HAP-1 (cell line): ENCODE measurements at regions not wholly inside any gene's neighbourhood (a gene's known extent, or its start where the extent isn't known, plus 50 kb on each side); places are given as distances from the start of the nearest gene placed in this dataset.

Experiments
- DNase-seq, 2 experiments: peaks; one replicate each; pipeline ENCODE4 v3.0.0-alpha.2; 2016 to 2020; ENCODE audit warnings: low spot score in 2 of 2
- H3K27me3 ChIP-seq: fragments of 250-450 bp; sonication (Bioruptor Pico); 2 replicates; pipeline ENCODE4 v1.5.1; 2020; ENCODE audit warnings: low read depth, mild to moderate bottlenecking, moderate library complexity
- H3K36me3 ChIP-seq: fragments of 250-450 bp; sonication (Bioruptor Pico); replicated peaks from 2 replicates; pipeline ENCODE4 v1.5.1; 2020; ENCODE audit warnings: mild to moderate bottlenecking
- H3K4me1 ChIP-seq: fragments of 250-450 bp; sonication (Bioruptor Pico); 2 replicates; pipeline ENCODE4 v1.5.1; 2020; ENCODE audit warnings: mild to moderate bottlenecking
- H3K4me3 ChIP-seq: fragments of 250-450 bp; sonication (Bioruptor Pico); 2 replicates; pipeline ENCODE4 v1.5.1; 2020; ENCODE audit warnings: mild to moderate bottlenecking, moderate library complexity
- H3K9me3 ChIP-seq: fragments of 250-450 bp; sonication (Bioruptor Pico); 2 replicates; pipeline ENCODE4 v1.5.1; 2020; ENCODE audit warnings: mild to moderate bottlenecking, moderate library complexity
- in situ Hi-C: fragments of 300-500 bp; cut with MboI; formaldehyde crosslinking; loops from 3 replicates; pipeline ENCODE4 v1.14.3; 2020; ENCODE audit warnings: low sequenced_read_pairs, inconsistent platforms, mixed read lengths

- Histone ChIP-seq H3K4me3 (no peak overlapping the region), H3K27me3 (no peaks in the 10 kb centered on the region), H3K4me1 (peaks cover 26% of the 10 kb centered on the region), H3K36me3 (no peaks in the 10 kb centered on the region), H3K9me3 (no peaks in the 10 kb centered on the region)
- in situ Hi-C loops: no loop called here
- DNase-seq: no peak
Observed at GRCh38 chr10:29068966-29069365, 219.9 kb upstream of the LYZL1 start.

GRCh38 chr10:29069941-29070340, 218.9 kb upstream of the LYZL1 start:
- Histone ChIP-seq H3K9me3 (no peaks in the 10 kb centered on the region), H3K4me3 (no peak overlapping the region), H3K4me1 (peaks cover 16% of the 10 kb centered on the region)

DNA sequence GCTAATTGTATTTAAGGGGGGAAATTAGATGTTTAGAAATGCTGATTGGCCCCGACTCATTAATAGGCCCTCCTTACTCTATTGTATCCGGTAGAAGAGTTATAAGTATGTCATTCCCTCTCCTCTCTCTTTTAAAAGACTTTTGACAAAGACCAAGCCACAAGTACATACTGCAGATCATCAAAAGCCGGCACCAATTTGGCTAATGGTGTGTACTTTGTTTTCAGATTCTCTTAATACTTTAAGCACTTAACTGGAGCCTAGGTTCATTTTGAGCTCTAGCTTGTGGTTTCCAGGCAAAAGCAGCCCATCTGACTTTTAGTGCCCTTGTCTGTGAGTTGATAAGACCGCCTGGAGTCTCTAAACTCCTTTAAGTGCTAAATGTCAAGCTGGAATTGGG, 210.0 kb upstream of the LYZL1 start:
- no peaks in the 10 kb centered on the region for H3K27me3 ChIP-seq
- no peak overlapping the region for H3K4me3 ChIP-seq
- in situ Hi-C loops: no loop called here
- H3K9me3 ChIP-seq: peaks cover 3% of the 10 kb centered on the region; the same call in 1 of the 2 replicates
- peak in 1 of 2 experiments; percentile 32 for DNase-seq
- H3K4me1 ChIP-seq: no peaks in the 10 kb centered on the region; the same call in 1 of the 2 replicates
- no peaks in the 10 kb centered on the region for H3K36me3 ChIP-seq

More at GRCh38 chr10:29069941-29070340, 218.9 kb upstream of the LYZL1 start:
- DNase-seq: no peak
- H3K27me3 ChIP-seq: no peaks in the 10 kb centered on the region
- in situ Hi-C loops: no loop called here
- no peaks in the 10 kb centered on the region for H3K36me3 ChIP-seq

DNA sequence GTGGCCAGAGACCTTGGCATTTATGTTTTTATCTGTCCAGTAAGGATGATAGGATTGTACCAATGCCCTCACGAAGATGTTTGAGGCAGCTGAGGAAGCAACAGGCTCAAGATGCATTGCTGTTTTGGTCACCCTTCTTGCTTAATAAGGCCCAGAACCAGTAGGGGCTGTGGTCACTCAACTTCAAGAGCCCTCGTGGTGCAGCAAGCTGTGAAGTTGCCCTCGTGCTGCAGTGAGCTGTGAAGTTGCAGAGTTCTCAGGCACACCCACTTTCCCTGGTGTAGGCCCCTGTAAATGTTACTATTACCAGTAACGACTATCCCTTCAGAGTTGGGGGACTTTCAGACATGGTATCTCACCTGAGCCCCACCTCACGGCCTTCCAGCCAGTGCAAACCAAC, 207.6 kb upstream of the LYZL1 start:
- in situ Hi-C loops: no loop called here
- H3K4me3 ChIP-seq: no peak overlapping the region
- H3K36me3 ChIP-seq: no peaks in the 10 kb centered on the region
- H3K9me3 ChIP-seq: peaks cover 3% of the 10 kb centered on the region; the same call in 1 of the 2 replicates
- no peaks in the 10 kb centered on the region for H3K27me3 ChIP-seq
- no peaks in the 10 kb centered on the region; the same call in 1 of the 2 replicates for H3K4me1 ChIP-seq
- DNase-seq: no peak

DNA sequence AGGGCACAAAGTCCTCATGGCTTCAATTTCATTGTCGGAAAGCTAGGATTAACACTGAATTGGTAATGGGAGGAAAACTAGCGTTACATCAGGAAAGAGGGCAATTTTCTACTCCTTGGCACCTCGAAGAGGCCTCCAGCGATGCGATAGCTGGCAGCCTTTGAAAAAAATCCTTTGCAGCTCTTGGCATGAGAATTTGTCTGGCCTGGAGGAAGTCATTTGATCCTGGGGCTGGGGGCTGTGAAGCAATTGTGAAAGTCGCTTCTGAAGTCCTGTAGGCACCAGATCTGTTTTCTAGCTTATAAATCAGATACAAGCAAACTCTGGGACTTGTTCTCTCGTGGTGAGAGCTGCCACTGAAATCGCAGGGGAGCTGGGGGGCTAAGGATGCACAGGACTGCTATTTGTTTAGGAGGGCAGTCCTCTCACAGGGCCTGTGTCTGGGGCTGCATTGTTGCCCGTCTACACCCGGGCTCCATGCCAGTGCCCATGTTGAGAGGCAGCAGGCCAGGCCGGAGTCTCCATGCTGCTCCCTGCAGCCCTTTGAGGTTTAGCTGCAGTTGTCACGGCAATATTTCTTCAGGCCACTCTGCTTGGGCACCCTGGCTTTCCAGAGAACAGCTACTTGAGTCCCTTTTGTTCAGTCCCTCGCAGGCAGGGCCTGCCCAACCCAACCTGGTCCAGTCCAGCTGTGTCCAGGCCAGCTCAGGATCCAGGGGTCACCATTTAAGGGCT, 206.8 kb upstream of the LYZL1 start:
- Histone ChIP-seq H3K36me3 (no peaks in the 10 kb centered on the region), H3K9me3 (peaks cover 3% of the 10 kb centered on the region; the same call in 1 of the 2 replicates), H3K4me3 (no peak overlapping the region), H3K4me1 (no peaks in the 10 kb centered on the region; the same call in 1 of the 2 replicates), H3K27me3 (no peaks in the 10 kb centered on the region)
- in situ Hi-C loops: no loop called here
- no peak for DNase-seq

DNA sequence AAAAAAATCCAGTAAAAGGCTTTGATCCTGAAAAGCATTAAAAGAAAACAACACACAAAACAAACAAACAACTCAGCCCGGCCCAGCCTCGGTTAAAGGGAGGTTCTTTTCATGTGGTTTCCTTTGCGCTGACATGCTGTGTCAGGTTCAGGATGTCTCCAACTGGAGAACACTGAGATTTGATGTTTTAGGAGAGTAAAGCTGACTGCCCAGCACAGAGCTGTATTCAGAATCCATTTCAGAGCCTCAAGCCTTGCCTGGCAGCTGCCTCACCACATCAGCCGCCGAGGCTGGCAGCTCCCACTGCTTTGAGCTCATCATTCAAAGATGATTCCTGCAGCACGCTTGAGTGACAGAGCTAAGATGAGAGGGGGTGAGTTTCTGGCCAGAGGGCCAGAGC, 205.8 kb upstream of the LYZL1 start:
- no peaks in the 10 kb centered on the region for H3K27me3 ChIP-seq
- in situ Hi-C loops: no loop called here
- no peak for DNase-seq
- peaks cover 3% of the 10 kb centered on the region; the same call in 1 of the 2 replicates for H3K9me3 ChIP-seq
- no peaks in the 10 kb centered on the region for H3K36me3 ChIP-seq
- no peak overlapping the region for H3K4me3 ChIP-seq
- H3K4me1 ChIP-seq: no peaks in the 10 kb centered on the region; the same call in 1 of the 2 replicates

GRCh38 chr10:29084681-29085307, 204.1 kb upstream of the LYZL1 start:
- H3K9me3 ChIP-seq: peaks cover 3% of the 10 kb centered on the region; the same call in 1 of the 2 replicates
- in situ Hi-C loops: no loop called here
- H3K36me3 ChIP-seq: no peaks in the 10 kb centered on the region
- H3K4me3 ChIP-seq: no peak overlapping the region
- DNase-seq: no peak
- H3K4me1 ChIP-seq: no peaks in the 10 kb centered on the region
- no peaks in the 10 kb centered on the region for H3K27me3 ChIP-seq

GRCh38 chr10:29089091-29089490, 199.8 kb upstream of the LYZL1 start:
- in situ Hi-C loops: no loop called here
- Histone ChIP-seq H3K4me1 (no peaks in the 10 kb centered on the region), H3K36me3 (no peaks in the 10 kb centered on the region), H3K27me3 (no peaks in the 10 kb centered on the region), H3K9me3 (no peaks in the 10 kb centered on the region), H3K4me3 (no peak overlapping the region)
- DNase-seq: no peak

GRCh38 chr10:29096303-29096824, 192.5 kb upstream of the LYZL1 start:
- in situ Hi-C loops: no loop called here
- no peaks in the 10 kb centered on the region; the same call in 1 of the 2 replicates for H3K27me3 ChIP-seq
- H3K36me3 ChIP-seq: no peaks in the 10 kb centered on the region
- no peak overlapping the region for H3K4me3 ChIP-seq
- H3K4me1 ChIP-seq: no peaks in the 10 kb centered on the region
- DNase-seq: no peak
- no peaks in the 10 kb centered on the region for H3K9me3 ChIP-seq

DNA sequence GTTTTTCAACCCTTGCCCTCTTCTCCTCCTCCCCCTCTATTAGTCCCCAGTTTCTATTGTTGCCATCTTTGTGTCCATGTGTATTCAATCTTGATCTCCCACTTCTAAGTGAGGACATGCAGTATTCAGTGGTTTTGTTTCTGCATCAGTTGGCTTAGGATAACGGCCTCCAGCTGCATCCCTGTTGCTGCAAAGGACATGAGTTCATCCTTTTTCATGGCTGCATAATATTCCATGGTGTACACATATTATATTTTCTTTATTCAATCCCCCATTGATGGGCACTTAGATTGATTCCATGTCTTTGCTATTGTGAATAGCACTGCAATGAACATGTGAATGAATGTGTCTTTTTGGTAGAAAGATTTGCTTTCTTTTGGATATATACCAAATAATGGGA, 190.4 kb upstream of the LYZL1 start:
- no peak for DNase-seq
- no peak overlapping the region for H3K4me3 ChIP-seq
- no peaks in the 10 kb centered on the region for H3K36me3 ChIP-seq
- H3K9me3 ChIP-seq: no peaks in the 10 kb centered on the region
- H3K27me3 ChIP-seq: no peaks in the 10 kb centered on the region; the same call in 1 of the 2 replicates
- in situ Hi-C loops: no loop called here
- H3K4me1 ChIP-seq: peaks cover 8% of the 10 kb centered on the region

- Histone ChIP-seq H3K4me1 (peaks cover 8% of the 10 kb centered on the region), H3K9me3 (no peaks in the 10 kb centered on the region), H3K36me3 (no peaks in the 10 kb centered on the region), H3K27me3 (no peaks in the 10 kb centered on the region; the same call in 1 of the 2 replicates), H3K4me3 (no peak overlapping the region)
- in situ Hi-C loops: no loop called here
- no peak for DNase-seq
Observed at GRCh38 chr10:29099001-29099400, 189.9 kb upstream of the LYZL1 start.

DNA sequence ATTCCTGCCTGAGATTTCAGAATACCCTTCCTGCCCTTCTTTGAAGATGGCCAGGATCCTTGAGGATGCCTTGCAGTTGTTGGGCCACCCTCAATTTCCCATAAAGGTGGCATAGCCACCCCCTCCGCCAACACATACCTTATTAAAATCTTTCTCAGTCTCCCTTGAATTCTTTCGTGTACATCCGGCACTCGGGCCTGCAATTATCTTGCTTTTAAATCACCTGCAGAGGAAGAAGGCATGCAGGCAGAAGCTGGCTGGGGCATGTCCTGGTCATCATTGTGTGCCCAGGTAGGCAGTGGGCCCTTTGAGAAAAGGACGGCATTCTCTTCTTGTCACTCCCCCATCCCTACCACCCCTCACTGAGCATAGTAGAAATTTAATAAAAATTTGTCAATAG, 189.5 kb upstream of the LYZL1 start:
- DNase-seq: no peak
- no peak overlapping the region for H3K4me3 ChIP-seq
- in situ Hi-C loops: no loop called here
- H3K27me3 ChIP-seq: no peaks in the 10 kb centered on the region; the same call in 1 of the 2 replicates
- peaks cover 8% of the 10 kb centered on the region for H3K4me1 ChIP-seq
- no peaks in the 10 kb centered on the region for H3K36me3 ChIP-seq
- no peaks in the 10 kb centered on the region for H3K9me3 ChIP-seq

DNA sequence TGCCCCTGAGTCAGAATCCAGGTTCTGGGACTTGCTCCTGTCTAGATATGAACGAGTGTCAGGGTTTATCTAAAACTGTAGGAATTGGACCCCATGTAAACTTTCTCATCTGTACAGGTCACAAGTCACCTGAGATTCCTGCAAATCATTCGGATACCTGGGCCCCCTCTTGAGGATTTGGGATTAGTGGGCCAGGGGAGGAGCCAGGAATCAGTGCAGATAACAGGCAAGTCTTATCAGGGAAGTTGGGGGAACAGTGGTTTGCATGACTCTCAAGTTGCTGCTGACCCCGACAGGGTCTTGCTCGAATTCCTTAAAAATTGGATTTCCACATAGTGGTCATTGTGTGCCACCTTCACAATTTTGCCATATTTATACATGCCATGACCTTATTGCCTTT, 188.4 kb upstream of the LYZL1 start:
- no peak for DNase-seq
- Histone ChIP-seq H3K36me3 (no peaks in the 10 kb centered on the region), H3K9me3 (no peaks in the 10 kb centered on the region), H3K4me3 (no peak overlapping the region), H3K4me1 (peaks cover 8% of the 10 kb centered on the region), H3K27me3 (no peaks in the 10 kb centered on the region; the same call in 1 of the 2 replicates)
- in situ Hi-C loops: no loop called here

GRCh38 chr10:29102233-29102632, 186.6 kb upstream of the LYZL1 start:
- DNase-seq: peak; percentile 37 to 64
- in situ Hi-C loops: no loop called here
- Histone ChIP-seq H3K4me3 (no peak overlapping the region), H3K27me3 (no peaks in the 10 kb centered on the region), H3K9me3 (no peaks in the 10 kb centered on the region), H3K36me3 (no peaks in the 10 kb centered on the region), H3K4me1 (peaks cover 8% of the 10 kb centered on the region)
